GM12872 (cell line): ENCODE measurements at regions not wholly inside any gene's neighbourhood (a gene's known extent, or its start where the extent isn't known, plus 50 kb on each side); places are given as distances from the start of the nearest gene placed in this dataset.

Experiments
- TF ChIP-seq, protein P1 (sequence below): IDR thresholded peaks from 3 replicates; pipeline ENCODE4 v1.5.1; 2011; ENCODE audit warnings: low read depth, mild to moderate bottlenecking, low read length, moderate library complexity; ENCODE audit not compliant: insufficient read depth

- TF ChIP-seq, protein P1, sequence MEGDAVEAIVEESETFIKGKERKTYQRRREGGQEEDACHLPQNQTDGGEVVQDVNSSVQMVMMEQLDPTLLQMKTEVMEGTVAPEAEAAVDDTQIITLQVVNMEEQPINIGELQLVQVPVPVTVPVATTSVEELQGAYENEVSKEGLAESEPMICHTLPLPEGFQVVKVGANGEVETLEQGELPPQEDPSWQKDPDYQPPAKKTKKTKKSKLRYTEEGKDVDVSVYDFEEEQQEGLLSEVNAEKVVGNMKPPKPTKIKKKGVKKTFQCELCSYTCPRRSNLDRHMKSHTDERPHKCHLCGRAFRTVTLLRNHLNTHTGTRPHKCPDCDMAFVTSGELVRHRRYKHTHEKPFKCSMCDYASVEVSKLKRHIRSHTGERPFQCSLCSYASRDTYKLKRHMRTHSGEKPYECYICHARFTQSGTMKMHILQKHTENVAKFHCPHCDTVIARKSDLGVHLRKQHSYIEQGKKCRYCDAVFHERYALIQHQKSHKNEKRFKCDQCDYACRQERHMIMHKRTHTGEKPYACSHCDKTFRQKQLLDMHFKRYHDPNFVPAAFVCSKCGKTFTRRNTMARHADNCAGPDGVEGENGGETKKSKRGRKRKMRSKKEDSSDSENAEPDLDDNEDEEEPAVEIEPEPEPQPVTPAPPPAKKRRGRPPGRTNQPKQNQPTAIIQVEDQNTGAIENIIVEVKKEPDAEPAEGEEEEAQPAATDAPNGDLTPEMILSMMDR: no peak
Observed at GRCh38 chr13:104327211-104327610, 1261.0 kb upstream of the SLC10A2 start.

- TF ChIP-seq, protein P1: no peak
Observed at GRCh38 chr13:104326523-104326922, 1260.3 kb upstream of the SLC10A2 start.

DNA sequence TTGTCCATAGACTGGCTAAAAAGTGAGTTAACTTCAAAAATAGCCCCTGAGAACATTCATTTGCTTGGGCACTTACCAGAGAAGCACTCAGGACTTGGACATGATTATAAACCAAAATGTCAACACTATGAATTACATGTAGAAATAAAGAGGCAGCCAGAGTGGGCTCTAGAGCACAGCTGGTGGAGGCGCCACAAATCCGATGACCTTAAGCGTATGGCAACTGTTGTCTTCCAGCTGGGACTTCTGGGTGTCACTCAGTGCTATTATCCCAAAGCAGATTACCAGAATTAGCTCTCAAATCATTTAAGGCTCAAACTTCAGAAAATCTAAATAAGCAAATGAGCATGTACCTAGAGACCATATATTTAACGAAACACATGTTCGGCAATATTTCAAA lies 1255.5 kb upstream of the SLC10A2 start:
- TF ChIP-seq, protein P1: no peak

- TF ChIP-seq, protein P1: no peak
Observed at GRCh38 chr13:104320446-104320845, 1254.2 kb upstream of the SLC10A2 start.

- TF ChIP-seq, protein P1: no peak
Observed at GRCh38 chr13:104318121-104318520, 1251.9 kb upstream of the SLC10A2 start.

GRCh38 chr13:104315606-104316005 lies 1249.4 kb upstream of the SLC10A2 start:
- TF ChIP-seq, protein P1: no peak

- TF ChIP-seq, protein P1: no peak
Observed at GRCh38 chr13:104314926-104315535, 1248.8 kb upstream of the SLC10A2 start.
